ENCODE measurements at regions not wholly inside any gene's neighbourhood (a gene's known extent, or its start where the extent isn't known, plus 50 kb on each side); places are given as distances from the start of the nearest gene placed in this dataset.

- TF ChIP-seq MEIS2 (IDR thresholded peaks at IDR 0.05; ENCODE audit: partially characterized antibody), result no peak
- TF ChIP-seq IRF2 (CRISPR knock-in tag; IDR thresholded peaks at IDR 0.05), result no peak
Measured at GRCh38 chr6:139663996-139664395, 289.5 kb upstream of the CITED2 start.

Data from K562 (cell line).